Panc1 (cell line): ENCODE measurements at regions not wholly inside any gene's neighbourhood (a gene's known extent, or its start where the extent isn't known, plus 50 kb on each side); places are given as distances from the start of the nearest gene placed in this dataset.

Experiments used
- ATAC-seq: fragments of 200-7000 bp; cut with Tn5 transposase; 2 replicates; pipeline ENCODE4 v1.9.1; 2020; ENCODE audit warnings: mild to moderate bottlenecking, moderate library complexity
- BruUV-seq: library from RNA; stranded (reverse); fragments of 400-500 nt; replicated peaks from 2 replicates; lab custom pipeline; 2021; lab: Mats Ljungman, UMichigan
- CTCF ChIA-PET: fragments of 300-600 bp; sonication (Branson Sonifier 250); formaldehyde crosslinking; loops from one replicate; lab custom pipeline; 2022; ENCODE audit warnings: antibody characterized with exemption; lab: Charles Lee
- POLR2A ChIA-PET: fragments of 300-600 bp; sonication (Branson Sonifier 250); formaldehyde crosslinking; loops from one replicate; lab custom pipeline; 2022; ENCODE audit warnings: antibody characterized with exemption; lab: Charles Lee
- DNase-seq: peaks from one replicate; pipeline ENCODE4 v3.0.0-alpha.2; 2010; ENCODE audit warnings: low read depth, low spot score
- H3K27ac ChIP-seq: 2 replicates; pipeline ENCODE4 v1.5.1; 2011; ENCODE audit warnings: mild to moderate bottlenecking, low read length, inconsistent platforms
- H3K27me3 ChIP-seq: fragments of 200-500 bp; sonication (Bioruptor generic); 2 replicates; pipeline ENCODE4 v1.6.0; 2014; ENCODE audit warnings: low read length, inconsistent platforms; ENCODE audit not compliant: control insufficient read depth, insufficient read depth
- H3K36me3 ChIP-seq: fragments of 200-500 bp; sonication (Bioruptor generic); 2 replicates; pipeline ENCODE4 v1.5.1; 2014; ENCODE audit warnings: inconsistent platforms, mild to moderate bottlenecking, low read length, moderate library complexity; ENCODE audit not compliant: control insufficient read depth, insufficient read depth
- H3K4me1 ChIP-seq: 2 replicates; pipeline ENCODE4 v1.5.1; 2011; ENCODE audit warnings: inconsistent platforms, mild to moderate bottlenecking, low read length, moderate library complexity; ENCODE audit not compliant: control insufficient read depth, insufficient read depth
- H3K4me3 ChIP-seq, 2 experiments: 2 replicates each; pipeline ENCODE4 v1.5.1; 2011 to 2012; ENCODE audit warnings: low read depth in 2 of 2, low read length in 2 of 2, mild to moderate bottlenecking in 2 of 2, inconsistent platforms in 1 of 2, moderate library complexity in 1 of 2
- H3K9me3 ChIP-seq: fragments of 200-500 bp; sonication (Bioruptor generic); 2 replicates; pipeline ENCODE4 v1.5.1; 2014; ENCODE audit warnings: low read depth, mild to moderate bottlenecking, inconsistent platforms, low read length, moderate library complexity; ENCODE audit not compliant: control insufficient read depth, insufficient read depth
- CTCF ChIP-seq: fragments of 450-650 bp; IDR thresholded peaks from 2 replicates; pipeline ENCODE4 v1.5.1; 2017; ENCODE audit warnings: mild to moderate bottlenecking
- POLR2AphosphoS5 ChIP-seq: IDR thresholded peaks from 2 replicates; pipeline ENCODE4 v1.6.1; 2012; ENCODE audit warnings: mild to moderate bottlenecking, low read depth, low read length, moderate library complexity
- SIN3A ChIP-seq: IDR thresholded peaks from 2 replicates; pipeline ENCODE4 v1.6.1; 2012; ENCODE audit warnings: low read depth, mild to moderate bottlenecking, low read length, moderate library complexity, borderline replicate concordance; ENCODE audit not compliant: insufficient read depth
- TCF7L2 ChIP-seq: IDR thresholded peaks from 2 replicates; pipeline ENCODE4 v1.6.1; 2011; ENCODE audit warnings: mild to moderate bottlenecking, low read depth, low read length, inconsistent platforms
- in situ Hi-C: cut with HindIII; loops from 2 replicates; pipeline ENCODE4 v1.10.0; 2016; ENCODE audit warnings: low sequenced_read_pairs, low pct_unique_long_range_greater_than_20kb
- intact Hi-C: fragments of 100-400 bp; cut with micrococcal nuclease; formaldehyde crosslinking; loops from one replicate; pipeline ENCODE4 v1.10.0; 2022; ENCODE audit not compliant: unreplicated experiment
- TF ChIP-seq, protein P1 (sequence below), 2 experiments: IDR thresholded peaks; 2 replicates each; pipeline ENCODE4 v1.6.1; 2011 to 2012; ENCODE audit warnings: low read depth in 2 of 2, control low read depth in 1 of 2, low read length in 1 of 2, mild to moderate bottlenecking in 1 of 2, moderate library complexity in 1 of 2; ENCODE audit not compliant: insufficient read depth in 1 of 2

- intact Hi-C loops = no loop called here
- in situ Hi-C loops = no loop called here
- ChIA-PET POLR2A (no interaction called here), CTCF (no interaction called here)
- no peak for TF ChIP-seq POLR2AphosphoS5
- TF ChIP-seq, protein P1, sequence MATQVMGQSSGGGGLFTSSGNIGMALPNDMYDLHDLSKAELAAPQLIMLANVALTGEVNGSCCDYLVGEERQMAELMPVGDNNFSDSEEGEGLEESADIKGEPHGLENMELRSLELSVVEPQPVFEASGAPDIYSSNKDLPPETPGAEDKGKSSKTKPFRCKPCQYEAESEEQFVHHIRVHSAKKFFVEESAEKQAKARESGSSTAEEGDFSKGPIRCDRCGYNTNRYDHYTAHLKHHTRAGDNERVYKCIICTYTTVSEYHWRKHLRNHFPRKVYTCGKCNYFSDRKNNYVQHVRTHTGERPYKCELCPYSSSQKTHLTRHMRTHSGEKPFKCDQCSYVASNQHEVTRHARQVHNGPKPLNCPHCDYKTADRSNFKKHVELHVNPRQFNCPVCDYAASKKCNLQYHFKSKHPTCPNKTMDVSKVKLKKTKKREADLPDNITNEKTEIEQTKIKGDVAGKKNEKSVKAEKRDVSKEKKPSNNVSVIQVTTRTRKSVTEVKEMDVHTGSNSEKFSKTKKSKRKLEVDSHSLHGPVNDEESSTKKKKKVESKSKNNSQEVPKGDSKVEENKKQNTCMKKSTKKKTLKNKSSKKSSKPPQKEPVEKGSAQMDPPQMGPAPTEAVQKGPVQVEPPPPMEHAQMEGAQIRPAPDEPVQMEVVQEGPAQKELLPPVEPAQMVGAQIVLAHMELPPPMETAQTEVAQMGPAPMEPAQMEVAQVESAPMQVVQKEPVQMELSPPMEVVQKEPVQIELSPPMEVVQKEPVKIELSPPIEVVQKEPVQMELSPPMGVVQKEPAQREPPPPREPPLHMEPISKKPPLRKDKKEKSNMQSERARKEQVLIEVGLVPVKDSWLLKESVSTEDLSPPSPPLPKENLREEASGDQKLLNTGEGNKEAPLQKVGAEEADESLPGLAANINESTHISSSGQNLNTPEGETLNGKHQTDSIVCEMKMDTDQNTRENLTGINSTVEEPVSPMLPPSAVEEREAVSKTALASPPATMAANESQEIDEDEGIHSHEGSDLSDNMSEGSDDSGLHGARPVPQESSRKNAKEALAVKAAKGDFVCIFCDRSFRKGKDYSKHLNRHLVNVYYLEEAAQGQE (IDR thresholded peaks at IDR 0.05; ENCODE audit: insufficient read depth in 1 of 2, low read depth in 2 of 2, low read length in 1 of 2) = no peak
- TF ChIP-seq CTCF = no peak
- TF ChIP-seq TCF7L2 = no peak
- no peak for TF ChIP-seq SIN3A
- no peaks in the 10 kb centered on the region for H3K27me3 ChIP-seq
- no TSS peak for BruUV-seq
- H3K36me3 ChIP-seq = no peaks in the 10 kb centered on the region
- H3K4me3 ChIP-seq = no peak overlapping the region
- ATAC-seq (no peak), DNase-seq (no peak)
- no peaks in the 10 kb centered on the region for H3K9me3 ChIP-seq
- no peak overlapping the region for H3K27ac ChIP-seq
- no peaks in the 10 kb centered on the region for H3K4me1 ChIP-seq
These were observed 100.5 kb downstream of the AASDH start for GRCh38 chr4:56286763-56287162.

DNA sequence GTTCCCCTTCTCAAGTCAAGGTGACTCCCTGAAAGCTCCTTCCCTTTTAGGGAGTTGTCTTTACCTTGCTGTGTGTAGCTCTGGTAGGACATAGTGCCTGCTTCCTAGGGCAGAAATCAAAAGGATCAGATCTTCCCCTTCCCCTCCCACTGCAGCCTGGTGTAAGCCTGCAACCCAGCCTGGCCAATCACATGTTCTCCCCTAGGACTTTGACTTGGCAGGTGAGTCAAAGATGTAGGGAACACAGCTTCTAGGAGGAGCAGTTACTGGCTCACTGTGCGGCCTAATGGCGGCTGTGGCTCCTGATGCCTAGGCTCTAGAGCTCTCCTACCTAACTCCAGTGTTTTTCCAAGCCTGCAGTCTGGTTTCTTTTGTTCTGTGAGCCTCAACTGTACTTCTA lies 103.9 kb downstream of the AASDH start:
- ChIA-PET POLR2A (no interaction called here), CTCF (no interaction called here)
- DNase-seq (no peak), ATAC-seq (no peak)
- Histone ChIP-seq H3K4me1 (no peaks in the 10 kb centered on the region), H3K36me3 (no peaks in the 10 kb centered on the region), H3K4me3 (no peak overlapping the region), H3K27ac (no peak overlapping the region), H3K27me3 (no peaks in the 10 kb centered on the region), H3K9me3 (no peaks in the 10 kb centered on the region)
- BruUV-seq = no TSS peak
- in situ Hi-C loops (no loop called here), intact Hi-C loops (no loop called here)
- TF ChIP-seq TCF7L2 = no peak
- TF ChIP-seq SIN3A = no peak
- no peak for TF ChIP-seq CTCF
- no peak for TF ChIP-seq POLR2AphosphoS5
- TF ChIP-seq, protein P1 (IDR thresholded peaks at IDR 0.05; ENCODE audit: insufficient read depth in 1 of 2, low read depth in 2 of 2, low read length in 1 of 2) = no peak
